Activated T-helper 2 cell treated with anti-CD3 and anti-CD28 coated beads, Interferon-gamma antibody, Interleukin-2, Interleukin-4, amounts not matched to agents 10 μg/mL and 5 μg/mL and 100 μg/mL, durations not matched to agents 14 hours and 24 hours and 36 hours (primary cell): ENCODE measurements at regions not wholly inside any gene's neighbourhood (a gene's known extent, or its start where the extent isn't known, plus 50 kb on each side); places are given as distances from the start of the nearest gene placed in this dataset.
"Not testable (repeated sequence)": the region's sequence is repeated elsewhere in the genome, so short reads cannot be mapped to it uniquely, and the experiment has no call there.

Source experiments
- DNase-seq: peaks from one replicate; pipeline ENCODE4 v3.0.0; 2021; ENCODE audit warnings: low spot score
- H3K27ac Mint-ChIP-seq: one replicate; pipeline ENCODE4 v1.8.0; 2021; ENCODE audit warnings: mixed read lengths
- H3K27me3 Mint-ChIP-seq: one replicate; pipeline ENCODE4 v1.8.0; 2021; ENCODE audit warnings: low read depth, mixed read lengths
- H3K36me3 Mint-ChIP-seq: one replicate; pipeline ENCODE4 v1.8.0; 2021; ENCODE audit warnings: low read depth, mixed read lengths
- H3K4me1 Mint-ChIP-seq: one replicate; pipeline ENCODE4 v1.8.0; 2021; ENCODE audit warnings: low read depth, mixed read lengths
- H3K4me3 Mint-ChIP-seq: one replicate; pipeline ENCODE4 v1.8.0; 2021; ENCODE audit warnings: low read depth, mild to moderate bottlenecking, moderate library complexity, mixed read lengths
- H3K9me3 Mint-ChIP-seq: one replicate; pipeline ENCODE4 v1.8.0; 2021; ENCODE audit warnings: mixed read lengths
- intact Hi-C: fragments of 100-400 bp; cut with micrococcal nuclease; formaldehyde crosslinking; loops from one replicate; pipeline ENCODE4 v1.15.1; 2023

GRCh38 chr7:55715247-55715867, 143.1 kb upstream of the VOPP1 start:
- H3K27ac Mint-ChIP-seq, DNase-seq, H3K36me3 Mint-ChIP-seq, H3K4me1 Mint-ChIP-seq, H3K4me3 Mint-ChIP-seq, H3K9me3 Mint-ChIP-seq, H3K27me3 Mint-ChIP-seq, intact Hi-C loops: not testable (repeated sequence)

GRCh38 chr7:55714370-55714769, 142.1 kb upstream of the VOPP1 start:
- intact Hi-C loops, H3K27ac Mint-ChIP-seq, DNase-seq, H3K36me3 Mint-ChIP-seq, H3K4me3 Mint-ChIP-seq, H3K9me3 Mint-ChIP-seq, H3K27me3 Mint-ChIP-seq, H3K4me1 Mint-ChIP-seq: not testable (repeated sequence)

- H3K27me3 Mint-ChIP-seq, H3K9me3 Mint-ChIP-seq, H3K36me3 Mint-ChIP-seq, intact Hi-C loops, H3K4me3 Mint-ChIP-seq, DNase-seq, H3K27ac Mint-ChIP-seq, H3K4me1 Mint-ChIP-seq: not testable (repeated sequence)
These were observed 138.0 kb upstream of the VOPP1 start for GRCh38 chr7:55710312-55710711.

GRCh38 chr7:55708028-55708427, 135.7 kb upstream of the VOPP1 start:
- H3K36me3 Mint-ChIP-seq, DNase-seq, H3K4me3 Mint-ChIP-seq, H3K9me3 Mint-ChIP-seq, intact Hi-C loops, H3K27me3 Mint-ChIP-seq, H3K4me1 Mint-ChIP-seq, H3K27ac Mint-ChIP-seq: not testable (repeated sequence)

- H3K4me1 Mint-ChIP-seq, DNase-seq, intact Hi-C loops, H3K27me3 Mint-ChIP-seq, H3K36me3 Mint-ChIP-seq, H3K27ac Mint-ChIP-seq, H3K4me3 Mint-ChIP-seq, H3K9me3 Mint-ChIP-seq: not testable (repeated sequence)
These were observed 135.1 kb upstream of the VOPP1 start for GRCh38 chr7:55707410-55707809.

GRCh38 chr7:55706451-55707195, 134.3 kb upstream of the VOPP1 start:
- H3K4me3 Mint-ChIP-seq, H3K27me3 Mint-ChIP-seq, intact Hi-C loops, H3K4me1 Mint-ChIP-seq, H3K9me3 Mint-ChIP-seq, H3K36me3 Mint-ChIP-seq, DNase-seq: not testable (repeated sequence)
- peak overlapping the region; percentile 52 for H3K27ac Mint-ChIP-seq

- H3K27ac Mint-ChIP-seq, H3K27me3 Mint-ChIP-seq, intact Hi-C loops, H3K4me3 Mint-ChIP-seq, H3K36me3 Mint-ChIP-seq, H3K4me1 Mint-ChIP-seq, DNase-seq, H3K9me3 Mint-ChIP-seq: not testable (repeated sequence)
These were observed 133.6 kb upstream of the VOPP1 start for GRCh38 chr7:55705728-55706450.

- H3K27me3 Mint-ChIP-seq, DNase-seq, H3K36me3 Mint-ChIP-seq, H3K9me3 Mint-ChIP-seq, H3K27ac Mint-ChIP-seq, H3K4me3 Mint-ChIP-seq, intact Hi-C loops, H3K4me1 Mint-ChIP-seq: not testable (repeated sequence)
These were observed 130.5 kb upstream of the VOPP1 start for GRCh38 chr7:55702831-55703230.

GRCh38 chr7:55699450-55699842, 127.1 kb upstream of the VOPP1 start:
- H3K9me3 Mint-ChIP-seq, H3K27ac Mint-ChIP-seq, DNase-seq, intact Hi-C loops, H3K36me3 Mint-ChIP-seq, H3K4me3 Mint-ChIP-seq, H3K4me1 Mint-ChIP-seq, H3K27me3 Mint-ChIP-seq: not testable (repeated sequence)

- H3K36me3 Mint-ChIP-seq, H3K4me3 Mint-ChIP-seq, DNase-seq, H3K9me3 Mint-ChIP-seq, H3K27me3 Mint-ChIP-seq, intact Hi-C loops, H3K27ac Mint-ChIP-seq, H3K4me1 Mint-ChIP-seq: not testable (repeated sequence)
These were observed 126.5 kb upstream of the VOPP1 start for GRCh38 chr7:55698607-55699449.

- H3K27ac Mint-ChIP-seq, H3K4me1 Mint-ChIP-seq, intact Hi-C loops, DNase-seq, H3K36me3 Mint-ChIP-seq, H3K9me3 Mint-ChIP-seq, H3K27me3 Mint-ChIP-seq, H3K4me3 Mint-ChIP-seq: not testable (repeated sequence)
These were observed 123.8 kb upstream of the VOPP1 start for GRCh38 chr7:55695893-55696701.

- H3K27me3 Mint-ChIP-seq, intact Hi-C loops: not testable (repeated sequence)
These were observed 122.2 kb upstream of the VOPP1 start for GRCh38 chr7:55694484-55694883.

More at GRCh38 chr7:55694484-55694883, 122.2 kb upstream of the VOPP1 start:
- not testable (repeated sequence) for DNase-seq, H3K4me1 Mint-ChIP-seq, H3K4me3 Mint-ChIP-seq, H3K36me3 Mint-ChIP-seq, H3K9me3 Mint-ChIP-seq, H3K27ac Mint-ChIP-seq
